ENCODE measurements at regions not wholly inside any gene's neighbourhood (a gene's known extent, or its start where the extent isn't known, plus 50 kb on each side); places are given as distances from the start of the nearest gene placed in this dataset.

- H3K4me3 ChIP-seq (IDR thresholded peaks at IDR 0.05; ENCODE audit: insufficient read depth, low read depth, low read length), result no peak overlapping the region
- H4K20me1 ChIP-seq (ENCODE audit: insufficient read depth), result no peaks in the 10 kb centered on the region
- H3K4me2 ChIP-seq, result no peak overlapping the region
- no peaks in the 10 kb centered on the region for H3K4me1 ChIP-seq (ENCODE audit: low read depth, poor library complexity, severe bottlenecking)
- H3K27me3 ChIP-seq (ENCODE audit: insufficient read depth, low read depth), result no peaks in the 10 kb centered on the region
- no peak overlapping the region for H2AFZ ChIP-seq (ENCODE audit: low read depth)
- no peaks in the 10 kb centered on the region for H3K79me2 ChIP-seq (ENCODE audit: insufficient read depth, low read depth)
- no peak overlapping the region for H3K27ac ChIP-seq
- no peak for TF ChIP-seq CTCF (conservative IDR thresholded peaks at IDR 0.05; ENCODE audit: low read depth, low read length)
- no peak overlapping the region for H3K9ac ChIP-seq
- H3K36me3 ChIP-seq (ENCODE audit: insufficient read depth), result no peaks in the 10 kb centered on the region
These were observed 72.3 kb downstream of the GMNC start for GRCh38 chr3:190790185-190790584.

- no peak for TF ChIP-seq CTCF (conservative IDR thresholded peaks at IDR 0.05; ENCODE audit: low read depth, low read length)
- Histone ChIP-seq H3K9ac (no peak overlapping the region), H2AFZ (ENCODE audit: low read depth) (no peak overlapping the region), H3K79me2 (ENCODE audit: insufficient read depth, low read depth) (no peaks in the 10 kb centered on the region), H3K4me3 (IDR thresholded peaks at IDR 0.05; ENCODE audit: insufficient read depth, low read depth, low read length) (no peak overlapping the region), H4K20me1 (ENCODE audit: insufficient read depth) (no peaks in the 10 kb centered on the region), H3K27ac (no peak overlapping the region), H3K36me3 (ENCODE audit: insufficient read depth) (no peaks in the 10 kb centered on the region), H3K4me2 (no peak overlapping the region), H3K27me3 (ENCODE audit: insufficient read depth, low read depth) (no peaks in the 10 kb centered on the region), H3K4me1 (ENCODE audit: low read depth, poor library complexity, severe bottlenecking) (no peaks in the 10 kb centered on the region)
These were observed 75.6 kb downstream of the GMNC start for GRCh38 chr3:190786898-190787297.

GRCh38 chr3:190785047-190785446 is 77.4 kb downstream of the GMNC start:
- no peaks in the 10 kb centered on the region for H3K4me1 ChIP-seq (ENCODE audit: low read depth, poor library complexity, severe bottlenecking)
- no peaks in the 10 kb centered on the region for H3K27me3 ChIP-seq (ENCODE audit: insufficient read depth, low read depth)
- H2AFZ ChIP-seq (ENCODE audit: low read depth), result no peak overlapping the region
- no peak overlapping the region for H3K27ac ChIP-seq
- no peak overlapping the region for H3K9ac ChIP-seq
- no peak overlapping the region for H3K4me2 ChIP-seq
- H4K20me1 ChIP-seq (ENCODE audit: insufficient read depth), result no peaks in the 10 kb centered on the region
- no peak for TF ChIP-seq CTCF (conservative IDR thresholded peaks at IDR 0.05; ENCODE audit: low read depth, low read length)
- no peaks in the 10 kb centered on the region for H3K79me2 ChIP-seq (ENCODE audit: insufficient read depth, low read depth)
- H3K4me3 ChIP-seq (IDR thresholded peaks at IDR 0.05; ENCODE audit: insufficient read depth, low read depth, low read length), result no peak overlapping the region
- no peaks in the 10 kb centered on the region for H3K36me3 ChIP-seq (ENCODE audit: insufficient read depth)

- no peak for TF ChIP-seq CTCF (conservative IDR thresholded peaks at IDR 0.05; ENCODE audit: low read depth, low read length)
- Histone ChIP-seq H2AFZ (ENCODE audit: low read depth) (no peak overlapping the region), H3K9ac (no peak overlapping the region)
These were observed 82.0 kb downstream of the GMNC start for GRCh38 chr3:190780524-190780923.

More at GRCh38 chr3:190780524-190780923, 82.0 kb downstream of the GMNC start:
- no peaks in the 10 kb centered on the region; the same call in 1 of the 2 replicates for H3K36me3 ChIP-seq (ENCODE audit: insufficient read depth)
- H3K27ac ChIP-seq, result no peak overlapping the region
- no peaks in the 10 kb centered on the region for H3K4me1 ChIP-seq (ENCODE audit: low read depth, poor library complexity, severe bottlenecking)
- no peak overlapping the region for H3K4me2 ChIP-seq
- no peaks in the 10 kb centered on the region for H3K79me2 ChIP-seq (ENCODE audit: insufficient read depth, low read depth)
- no peaks in the 10 kb centered on the region for H3K27me3 ChIP-seq (ENCODE audit: insufficient read depth, low read depth)
- H4K20me1 ChIP-seq (ENCODE audit: insufficient read depth), result no peaks in the 10 kb centered on the region
- no peak overlapping the region for H3K4me3 ChIP-seq (IDR thresholded peaks at IDR 0.05; ENCODE audit: insufficient read depth, low read depth, low read length)
